Duodenal mucosa (tissue), 2 donors: ENCODE measurements at regions not wholly inside any gene's neighbourhood (a gene's known extent, or its start where the extent isn't known, plus 50 kb on each side); places are given as distances from the start of the nearest gene placed in this dataset.

Source experiments
- H3K27ac ChIP-seq: one replicate; pipeline ENCODE4 v1.7.0; 2013; ENCODE audit warnings: low read depth, low read length
- H3K27me3 ChIP-seq, 2 donors: one replicate each; pipeline ENCODE4 v1.7.0; 2013; ENCODE audit warnings: low read length in 2 of 2, control low read depth in 1 of 2; ENCODE audit not compliant: insufficient read depth in 2 of 2, control insufficient read depth in 1 of 2
- H3K36me3 ChIP-seq, 2 donors: one replicate each; pipeline ENCODE4 v1.7.0; 2013; ENCODE audit warnings: low read length in 2 of 2, control low read depth in 1 of 2; ENCODE audit not compliant: insufficient read depth in 2 of 2, control insufficient read depth in 1 of 2
- H3K4me1 ChIP-seq, 2 donors: one replicate each; pipeline ENCODE4 v1.7.0; 2013; ENCODE audit warnings: low read length in 2 of 2, control low read depth in 1 of 2; ENCODE audit not compliant: insufficient read depth in 2 of 2, control insufficient read depth in 1 of 2
- H3K4me3 ChIP-seq, 2 donors: one replicate each; pipeline ENCODE4 v1.7.0; 2013; ENCODE audit warnings: low read length in 2 of 2, low read depth in 1 of 2
- H3K9ac ChIP-seq, 2 donors: one replicate each; pipeline ENCODE4 v1.7.0; 2013; ENCODE audit warnings: low read length in 2 of 2, low read depth in 1 of 2
- H3K9me3 ChIP-seq, 2 donors: one replicate each; pipeline ENCODE4 v1.7.0; 2013; ENCODE audit warnings: low read length in 2 of 2, control low read depth in 1 of 2; ENCODE audit not compliant: control insufficient read depth in 1 of 2

- no peak overlapping the region for H3K27ac ChIP-seq
- no peaks in the 10 kb centered on the region for H3K36me3 ChIP-seq
- H3K4me3 ChIP-seq, result no peak overlapping the region
Measured at GRCh38 chr7:12136523-12136922, 74.6 kb upstream of the TMEM106B start.

GRCh38 chr7:12137283-12137682 lies 73.8 kb upstream of the TMEM106B start:
- Histone ChIP-seq H3K9me3 (no peaks in the 10 kb centered on the region), H3K27ac (no peak overlapping the region), H3K9ac (no peak overlapping the region), H3K36me3 (no peaks in the 10 kb centered on the region), H3K27me3 (no peaks in the 10 kb centered on the region), H3K4me1 (no peaks in the 10 kb centered on the region), H3K4me3 (no peak overlapping the region)

More at GRCh38 chr7:12136523-12136922, 74.6 kb upstream of the TMEM106B start:
- no peaks in the 10 kb centered on the region for H3K9me3 ChIP-seq
- H3K9ac ChIP-seq, result no peak overlapping the region
- no peaks in the 10 kb centered on the region for H3K4me1 ChIP-seq
- H3K27me3 ChIP-seq, result no peaks in the 10 kb centered on the region

DNA sequence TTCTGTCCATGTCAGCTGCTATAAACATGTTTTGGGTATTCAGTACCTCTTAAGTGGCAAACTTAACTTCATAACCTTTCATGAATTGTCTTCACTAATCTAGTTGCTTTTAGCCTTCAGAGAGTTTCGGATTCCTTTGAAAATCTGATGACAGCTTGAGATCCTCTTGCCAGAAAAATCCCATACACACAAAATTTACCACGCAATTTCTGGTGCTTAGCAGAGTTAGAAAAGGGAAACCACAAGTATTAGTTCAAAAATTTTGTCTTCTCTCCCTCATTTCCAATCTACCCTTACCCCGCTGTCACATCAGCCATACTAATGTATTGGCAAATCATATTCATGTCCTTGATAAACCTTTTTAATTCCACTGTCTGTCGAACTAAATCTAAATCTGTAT lies 72.7 kb upstream of the TMEM106B start:
- no peaks in the 10 kb centered on the region for H3K4me1 ChIP-seq
- no peaks in the 10 kb centered on the region for H3K9me3 ChIP-seq
- no peak overlapping the region for H3K9ac ChIP-seq
- H3K4me3 ChIP-seq, result no peak overlapping the region
- H3K27ac ChIP-seq, result no peak overlapping the region
- H3K27me3 ChIP-seq, result no peaks in the 10 kb centered on the region
- no peaks in the 10 kb centered on the region for H3K36me3 ChIP-seq

DNA sequence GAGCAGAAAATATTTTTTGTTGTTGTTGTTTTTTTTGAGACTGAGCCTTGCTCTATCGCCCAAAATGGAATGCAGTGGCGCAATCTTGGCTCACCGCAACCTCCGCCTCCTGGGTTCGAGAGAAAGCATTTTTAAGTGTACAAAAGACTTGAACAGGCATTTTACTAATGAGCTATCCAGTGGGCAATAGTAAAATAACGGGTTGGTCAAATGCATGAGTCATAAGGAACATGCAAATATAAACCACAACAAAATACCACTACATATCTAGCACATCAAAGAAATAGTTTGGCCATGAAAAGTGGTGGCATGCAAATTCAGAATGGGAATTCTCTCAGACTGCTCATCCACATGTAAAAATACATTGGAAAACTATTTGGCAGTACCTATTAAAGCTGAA lies 71.7 kb upstream of the TMEM106B start:
- H3K4me1 ChIP-seq, result no peaks in the 10 kb centered on the region
- H3K27me3 ChIP-seq, result no peaks in the 10 kb centered on the region
- no peaks in the 10 kb centered on the region for H3K9me3 ChIP-seq
- H3K36me3 ChIP-seq, result no peaks in the 10 kb centered on the region
- no peak overlapping the region for H3K27ac ChIP-seq
- H3K4me3 ChIP-seq, result no peak overlapping the region
- H3K9ac ChIP-seq, result no peak overlapping the region

GRCh38 chr7:12146813-12147212 lies 64.3 kb upstream of the TMEM106B start:
- Histone ChIP-seq H3K27me3 (no peaks in the 10 kb centered on the region), H3K9me3 (no peaks in the 10 kb centered on the region), H3K9ac (no peak overlapping the region), H3K4me3 (no peak overlapping the region), H3K4me1 (no peaks in the 10 kb centered on the region), H3K36me3 (no peaks in the 10 kb centered on the region), H3K27ac (no peak overlapping the region)

GRCh38 chr7:12152196-12152918 lies 58.7 kb upstream of the TMEM106B start:
- Histone ChIP-seq H3K27me3 (no peaks in the 10 kb centered on the region), H3K4me3 (no peak overlapping the region), H3K27ac (no peak overlapping the region), H3K9me3 (no peaks in the 10 kb centered on the region), H3K4me1 (no peaks in the 10 kb centered on the region), H3K9ac (no peak overlapping the region), H3K36me3 (no peaks in the 10 kb centered on the region)

DNA sequence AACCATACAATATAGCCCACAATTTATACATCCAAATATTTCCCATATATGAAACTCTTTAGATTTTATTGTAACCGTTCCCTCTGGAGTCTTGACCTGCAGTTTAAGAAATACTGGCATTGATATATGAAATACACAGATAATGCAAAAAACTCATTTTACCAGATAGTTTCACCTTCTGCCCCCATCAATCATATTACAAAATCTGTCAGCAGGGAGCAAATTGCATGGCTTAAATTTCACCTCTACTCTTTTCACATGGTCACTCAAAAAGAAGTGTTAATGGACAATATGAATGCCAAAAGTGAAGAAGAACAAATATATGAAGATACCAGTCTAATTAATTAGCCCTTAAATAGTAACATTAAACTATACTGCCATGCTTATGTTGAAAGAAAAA lies 57.0 kb upstream of the TMEM106B start:
- Histone ChIP-seq H3K27me3 (no peaks in the 10 kb centered on the region), H3K9me3 (no peaks in the 10 kb centered on the region), H3K36me3 (no peaks in the 10 kb centered on the region), H3K4me3 (no peak overlapping the region), H3K4me1 (no peaks in the 10 kb centered on the region), H3K9ac (no peak overlapping the region), H3K27ac (no peak overlapping the region)

GRCh38 chr7:12157517-12157916 lies 53.6 kb upstream of the TMEM106B start:
- H3K27me3 ChIP-seq, result no peaks in the 10 kb centered on the region
- no peaks in the 10 kb centered on the region for H3K9me3 ChIP-seq
- H3K4me3 ChIP-seq, result no peak overlapping the region
- H3K4me1 ChIP-seq, result no peaks in the 10 kb centered on the region
- H3K27ac ChIP-seq, result no peak overlapping the region
- no peaks in the 10 kb centered on the region for H3K36me3 ChIP-seq
- no peak overlapping the region for H3K9ac ChIP-seq

DNA sequence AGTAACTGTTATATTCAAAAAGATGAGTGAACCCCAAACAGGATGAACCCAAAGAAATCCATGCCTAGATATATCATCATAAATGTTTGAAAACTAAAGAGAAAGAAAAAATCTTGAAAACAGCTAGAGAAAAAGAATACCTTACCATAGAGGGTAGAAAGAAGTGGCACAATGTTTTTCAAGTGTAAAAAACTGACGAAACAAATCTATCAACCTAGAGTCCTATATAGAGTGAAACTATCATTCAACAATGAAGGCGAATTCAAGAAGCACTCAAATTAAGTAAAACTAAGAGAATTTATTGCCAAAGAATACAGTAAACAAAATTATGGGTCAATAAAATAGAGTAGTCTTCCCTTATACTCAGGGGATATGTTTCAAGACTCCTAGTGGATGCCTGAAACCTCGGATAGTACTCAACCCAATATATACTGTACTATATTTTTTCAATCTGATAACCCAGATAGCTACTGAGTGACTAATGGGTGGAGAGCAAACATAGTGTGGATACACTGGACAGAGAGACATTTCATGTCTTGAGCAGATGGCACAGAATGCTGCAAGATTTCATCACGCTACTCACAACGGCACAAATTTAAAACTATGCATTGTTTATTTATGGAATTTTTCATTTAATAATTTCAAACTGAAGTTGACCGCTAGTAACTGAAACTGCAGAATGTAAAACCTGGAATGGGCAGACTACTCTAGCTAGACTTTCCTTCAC lies 52.6 kb upstream of the TMEM106B start:
- H3K27ac ChIP-seq, result no peak overlapping the region
- H3K9ac ChIP-seq, result no peak overlapping the region
- H3K4me1 ChIP-seq, result no peaks in the 10 kb centered on the region
- H3K9me3 ChIP-seq, result no peaks in the 10 kb centered on the region
- no peaks in the 10 kb centered on the region for H3K27me3 ChIP-seq
- H3K36me3 ChIP-seq, result no peaks in the 10 kb centered on the region
- no peak overlapping the region for H3K4me3 ChIP-seq

- Histone ChIP-seq H3K4me1 (no peaks in the 10 kb centered on the region), H3K27ac (no peak overlapping the region), H3K36me3 (no peaks in the 10 kb centered on the region), H3K9ac (no peak overlapping the region), H3K27me3 (no peaks in the 10 kb centered on the region), H3K4me3 (no peak overlapping the region), H3K9me3 (no peaks in the 10 kb centered on the region)
Measured at GRCh38 chr7:12161146-12161545, 49.9 kb upstream of the TMEM106B start.
